WTC11 (cell line): ENCODE measurements at regions not wholly inside any gene's neighbourhood (a gene's known extent, or its start where the extent isn't known, plus 50 kb on each side); places are given as distances from the start of the nearest gene placed in this dataset.

Source experiments
- ATAC-seq: fragments of 200-7000 bp; cut with Tn5 transposase; 2 replicates; pipeline ENCODE4 v1.10.0; 2021; ENCODE audit warnings: mild to moderate bottlenecking, moderate library complexity
- CTCF ChIA-PET: fragments of 300-600 bp; sonication (Branson Sonifier 250); formaldehyde crosslinking; loops from one replicate; lab custom pipeline; 2021; ENCODE audit warnings: antibody characterized with exemption; lab: Charles Lee
- POLR2A ChIA-PET: fragments of 350-600 bp; sonication (Branson Sonifier 250); formaldehyde crosslinking; loops from one replicate; lab custom pipeline; 2021; ENCODE audit warnings: antibody characterized with exemption; lab: Charles Lee
- DNase-seq: peaks from one replicate; pipeline ENCODE4 v3.0.0; 2021; ENCODE audit warnings: low spot score
- H3K27ac Mint-ChIP-seq: 2 replicates; pipeline ENCODE4 v1.8.0; 2021; ENCODE audit warnings: mixed read lengths
- H3K27me3 Mint-ChIP-seq: 2 replicates; pipeline ENCODE4 v1.8.0; 2021; ENCODE audit warnings: low read depth, mild to moderate bottlenecking, moderate library complexity, mixed read lengths
- H3K36me3 Mint-ChIP-seq: 2 replicates; pipeline ENCODE4 v1.8.0; 2021; ENCODE audit warnings: mixed read lengths
- H3K4me1 Mint-ChIP-seq: 2 replicates; pipeline ENCODE4 v1.8.0; 2022; ENCODE audit warnings: mixed read lengths
- H3K4me3 Mint-ChIP-seq: 2 replicates; pipeline ENCODE4 v1.8.0; 2021; ENCODE audit warnings: mild to moderate bottlenecking, moderate library complexity, mixed read lengths
- H3K9me3 Mint-ChIP-seq: 2 replicates; pipeline ENCODE4 v1.8.0; 2021; ENCODE audit warnings: mixed read lengths
- CBFB ChIP-seq: sonication (generic); formaldehyde crosslinking; IDR thresholded peaks from 2 replicates; pipeline ENCODE4 v1.8.1; 2022; ENCODE audit warnings: mild to moderate bottlenecking, low read depth, missing genetic modification reagents
- HMGA2 ChIP-seq: fragments of 250-450 bp; sonication (Bioruptor Pico); IDR thresholded peaks from 2 replicates; pipeline ENCODE4 v1.4.0; 2021; ENCODE audit warnings: mild to moderate bottlenecking, moderate library complexity
- NFYB ChIP-seq: sonication (generic); formaldehyde crosslinking; conservative IDR thresholded peaks from 2 replicates; pipeline ENCODE4 v1.8.0; 2022; ENCODE audit warnings: low read depth, missing genetic modification reagents
- RELA ChIP-seq: sonication (generic); formaldehyde crosslinking; IDR thresholded peaks from 2 replicates; pipeline ENCODE4 v1.8.1; 2022; ENCODE audit warnings: missing genetic modification reagents, mild to moderate bottlenecking, borderline replicate concordance
- TCF7 ChIP-seq: sonication (generic); formaldehyde crosslinking; IDR thresholded peaks from 2 replicates; pipeline ENCODE4 v1.8.0; 2022; ENCODE audit warnings: mild to moderate bottlenecking, low read depth, missing genetic modification reagents, moderate library complexity
- TEAD4 ChIP-seq: sonication (generic); formaldehyde crosslinking; IDR thresholded peaks from 2 replicates; pipeline ENCODE4 v1.8.0; 2022; ENCODE audit warnings: mild to moderate bottlenecking, missing genetic modification reagents
- ZNF396 ChIP-seq: fragments of 250-450 bp; sonication (Bioruptor Pico); IDR thresholded peaks from 2 replicates; pipeline ENCODE4 v1.8.0; 2021; ENCODE audit warnings: mild to moderate bottlenecking, moderate library complexity, borderline replicate concordance
- ZNF416 ChIP-seq: fragments of 250-450 bp; sonication (Bioruptor Pico); IDR thresholded peaks from 2 replicates; pipeline ENCODE4 v1.9.0; 2021; ENCODE audit warnings: mild to moderate bottlenecking, inconsistent platforms
- TF ChIP-seq, protein P1 (sequence below): sonication (generic); formaldehyde crosslinking; IDR thresholded peaks from 2 replicates; pipeline ENCODE4 v1.8.1; 2022; ENCODE audit warnings: low read depth, missing genetic modification reagents, borderline replicate concordance
- TF ChIP-seq, protein P2 (sequence below): sonication (generic); formaldehyde crosslinking; IDR thresholded peaks from 2 replicates; pipeline ENCODE4 v1.8.0; 2022; ENCODE audit warnings: mild to moderate bottlenecking, missing genetic modification reagents
- TF ChIP-seq, protein P3 (sequence below): sonication (generic); formaldehyde crosslinking; conservative IDR thresholded peaks from 2 replicates; pipeline ENCODE4 v1.8.1; 2023; ENCODE audit warnings: mild to moderate bottlenecking, low read depth, missing genetic modification reagents, moderate library complexity
- TF ChIP-seq, protein P4 (sequence below): sonication (generic); formaldehyde crosslinking; IDR thresholded peaks from 2 replicates; pipeline ENCODE4 v1.8.0; 2022; ENCODE audit warnings: missing genetic modification reagents
- TF ChIP-seq, protein P5 (sequence below): sonication (generic); formaldehyde crosslinking; IDR thresholded peaks from 2 replicates; pipeline ENCODE4 v1.8.0; 2022; ENCODE audit warnings: mild to moderate bottlenecking, missing genetic modification reagents
- TF ChIP-seq, protein P6 (sequence below): sonication (generic); formaldehyde crosslinking; IDR thresholded peaks from 2 replicates; pipeline ENCODE4 v1.8.1; 2023; ENCODE audit warnings: mild to moderate bottlenecking, moderate library complexity, missing genetic modification reagents

DNA sequence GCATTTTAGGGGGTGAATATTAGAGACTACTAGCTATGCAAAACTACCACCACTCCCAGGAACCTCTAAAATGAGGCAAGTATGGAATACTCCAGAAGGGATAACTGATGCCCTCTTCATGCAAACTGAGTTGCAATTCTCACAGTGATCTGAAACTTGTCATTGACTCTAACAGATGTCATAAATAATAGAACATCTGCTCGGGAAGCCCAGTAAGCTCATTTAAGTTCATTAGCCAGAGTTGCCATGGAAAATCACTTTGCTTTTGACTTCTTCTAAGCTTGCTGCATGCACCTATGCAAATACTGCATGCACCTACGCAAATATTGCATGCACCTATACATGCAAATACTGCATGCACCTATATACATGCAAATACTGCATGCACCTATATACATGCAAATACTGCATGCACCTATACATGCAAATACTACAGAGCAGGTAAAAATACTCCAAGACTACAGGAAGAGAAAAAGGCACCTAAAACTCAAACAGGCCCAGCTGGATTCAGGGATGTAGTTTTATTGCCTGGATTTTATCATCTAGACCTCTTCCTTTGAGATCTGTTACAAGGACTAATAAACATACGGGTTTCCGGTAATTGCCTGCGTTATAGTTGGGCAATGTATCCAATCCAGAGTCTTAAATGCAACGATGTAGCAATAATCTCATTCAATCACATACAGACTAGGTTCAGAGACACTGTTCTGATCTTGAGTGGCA is 1061.1 kb upstream of the AUTS2 start:
- DNase-seq = no peak
- Mint-ChIP-seq H3K27me3 (no peaks in the 10 kb centered on the region), H3K4me3 (no peak overlapping the region), H3K9me3 (peaks cover 21% of the 10 kb centered on the region), H3K4me1 (peaks cover 8% of the 10 kb centered on the region; the same call in 1 of the 2 replicates), H3K27ac (0 out of 2 replicates have a peak overlapping the region, but pooled peaks have one; percentile 11), H3K36me3 (peaks cover 9% of the 10 kb centered on the region)
- POLR2A ChIA-PET = no interaction called here
- CTCF ChIA-PET = no interaction called here
- no peak for ATAC-seq
- TF ChIP-seq, protein P1, sequence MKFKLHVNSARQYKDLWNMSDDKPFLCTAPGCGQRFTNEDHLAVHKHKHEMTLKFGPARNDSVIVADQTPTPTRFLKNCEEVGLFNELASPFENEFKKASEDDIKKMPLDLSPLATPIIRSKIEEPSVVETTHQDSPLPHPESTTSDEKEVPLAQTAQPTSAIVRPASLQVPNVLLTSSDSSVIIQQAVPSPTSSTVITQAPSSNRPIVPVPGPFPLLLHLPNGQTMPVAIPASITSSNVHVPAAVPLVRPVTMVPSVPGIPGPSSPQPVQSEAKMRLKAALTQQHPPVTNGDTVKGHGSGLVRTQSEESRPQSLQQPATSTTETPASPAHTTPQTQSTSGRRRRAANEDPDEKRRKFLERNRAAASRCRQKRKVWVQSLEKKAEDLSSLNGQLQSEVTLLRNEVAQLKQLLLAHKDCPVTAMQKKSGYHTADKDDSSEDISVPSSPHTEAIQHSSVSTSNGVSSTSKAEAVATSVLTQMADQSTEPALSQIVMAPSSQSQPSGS (CRISPR knock-in tag) = no peak
- no peak for TF ChIP-seq TEAD4 (CRISPR knock-in tag)
- no peak for TF ChIP-seq NFYB
- TF ChIP-seq, protein P2, sequence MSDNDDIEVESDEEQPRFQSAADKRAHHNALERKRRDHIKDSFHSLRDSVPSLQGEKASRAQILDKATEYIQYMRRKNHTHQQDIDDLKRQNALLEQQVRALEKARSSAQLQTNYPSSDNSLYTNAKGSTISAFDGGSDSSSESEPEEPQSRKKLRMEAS (CRISPR knock-in tag) = no peak
- TF ChIP-seq, protein P3, sequence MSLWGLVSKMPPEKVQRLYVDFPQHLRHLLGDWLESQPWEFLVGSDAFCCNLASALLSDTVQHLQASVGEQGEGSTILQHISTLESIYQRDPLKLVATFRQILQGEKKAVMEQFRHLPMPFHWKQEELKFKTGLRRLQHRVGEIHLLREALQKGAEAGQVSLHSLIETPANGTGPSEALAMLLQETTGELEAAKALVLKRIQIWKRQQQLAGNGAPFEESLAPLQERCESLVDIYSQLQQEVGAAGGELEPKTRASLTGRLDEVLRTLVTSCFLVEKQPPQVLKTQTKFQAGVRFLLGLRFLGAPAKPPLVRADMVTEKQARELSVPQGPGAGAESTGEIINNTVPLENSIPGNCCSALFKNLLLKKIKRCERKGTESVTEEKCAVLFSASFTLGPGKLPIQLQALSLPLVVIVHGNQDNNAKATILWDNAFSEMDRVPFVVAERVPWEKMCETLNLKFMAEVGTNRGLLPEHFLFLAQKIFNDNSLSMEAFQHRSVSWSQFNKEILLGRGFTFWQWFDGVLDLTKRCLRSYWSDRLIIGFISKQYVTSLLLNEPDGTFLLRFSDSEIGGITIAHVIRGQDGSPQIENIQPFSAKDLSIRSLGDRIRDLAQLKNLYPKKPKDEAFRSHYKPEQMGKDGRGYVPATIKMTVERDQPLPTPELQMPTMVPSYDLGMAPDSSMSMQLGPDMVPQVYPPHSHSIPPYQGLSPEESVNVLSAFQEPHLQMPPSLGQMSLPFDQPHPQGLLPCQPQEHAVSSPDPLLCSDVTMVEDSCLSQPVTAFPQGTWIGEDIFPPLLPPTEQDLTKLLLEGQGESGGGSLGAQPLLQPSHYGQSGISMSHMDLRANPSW = no peak
- no peak for TF ChIP-seq ZNF396 (CRISPR knock-in tag)
- TF ChIP-seq, protein P4, sequence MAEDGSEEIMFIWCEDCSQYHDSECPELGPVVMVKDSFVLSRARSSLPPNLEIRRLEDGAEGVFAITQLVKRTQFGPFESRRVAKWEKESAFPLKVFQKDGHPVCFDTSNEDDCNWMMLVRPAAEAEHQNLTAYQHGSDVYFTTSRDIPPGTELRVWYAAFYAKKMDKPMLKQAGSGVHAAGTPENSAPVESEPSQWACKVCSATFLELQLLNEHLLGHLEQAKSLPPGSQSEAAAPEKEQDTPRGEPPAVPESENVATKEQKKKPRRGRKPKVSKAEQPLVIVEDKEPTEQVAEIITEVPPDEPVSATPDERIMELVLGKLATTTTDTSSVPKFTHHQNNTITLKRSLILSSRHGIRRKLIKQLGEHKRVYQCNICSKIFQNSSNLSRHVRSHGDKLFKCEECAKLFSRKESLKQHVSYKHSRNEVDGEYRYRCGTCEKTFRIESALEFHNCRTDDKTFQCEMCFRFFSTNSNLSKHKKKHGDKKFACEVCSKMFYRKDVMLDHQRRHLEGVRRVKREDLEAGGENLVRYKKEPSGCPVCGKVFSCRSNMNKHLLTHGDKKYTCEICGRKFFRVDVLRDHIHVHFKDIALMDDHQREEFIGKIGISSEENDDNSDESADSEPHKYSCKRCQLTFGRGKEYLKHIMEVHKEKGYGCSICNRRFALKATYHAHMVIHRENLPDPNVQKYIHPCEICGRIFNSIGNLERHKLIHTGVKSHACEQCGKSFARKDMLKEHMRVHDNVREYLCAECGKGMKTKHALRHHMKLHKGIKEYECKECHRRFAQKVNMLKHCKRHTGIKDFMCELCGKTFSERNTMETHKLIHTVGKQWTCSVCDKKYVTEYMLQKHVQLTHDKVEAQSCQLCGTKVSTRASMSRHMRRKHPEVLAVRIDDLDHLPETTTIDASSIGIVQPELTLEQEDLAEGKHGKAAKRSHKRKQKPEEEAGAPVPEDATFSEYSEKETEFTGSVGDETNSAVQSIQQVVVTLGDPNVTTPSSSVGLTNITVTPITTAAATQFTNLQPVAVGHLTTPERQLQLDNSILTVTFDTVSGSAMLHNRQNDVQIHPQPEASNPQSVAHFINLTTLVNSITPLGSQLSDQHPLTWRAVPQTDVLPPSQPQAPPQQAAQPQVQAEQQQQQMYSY (CRISPR knock-in tag) = no peak
- no peak for TF ChIP-seq TCF7 (CRISPR knock-in tag)
- no peak for TF ChIP-seq CBFB
- no peak for TF ChIP-seq ZNF416 (CRISPR knock-in tag)
- no peak for TF ChIP-seq HMGA2 (CRISPR knock-in tag)

DNA sequence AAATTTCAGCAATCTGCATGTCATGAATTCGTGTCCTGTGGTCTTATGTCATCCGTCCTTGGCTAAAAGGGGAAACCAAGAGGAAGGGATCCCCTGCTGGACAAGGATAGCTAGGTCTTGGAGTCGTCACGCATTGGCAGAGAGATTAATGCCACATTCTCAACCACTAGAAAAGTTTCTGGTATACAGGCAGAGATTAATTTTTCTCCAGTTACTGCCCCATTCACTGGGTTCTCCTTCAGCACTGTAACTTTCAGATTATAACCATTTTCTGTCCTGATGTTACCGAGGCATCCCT is 1060.6 kb upstream of the AUTS2 start:
- peaks cover 9% of the 10 kb centered on the region for H3K36me3 Mint-ChIP-seq

More for the DNA sequence above, 1060.6 kb upstream of the AUTS2 start:
- ATAC-seq (no peak), DNase-seq (no peak)
- H3K27me3 Mint-ChIP-seq = no peaks in the 10 kb centered on the region
- H3K4me1 Mint-ChIP-seq = peaks cover 8% of the 10 kb centered on the region; the same call in 1 of the 2 replicates
- H3K4me3 Mint-ChIP-seq = no peak overlapping the region
- POLR2A ChIA-PET = no interaction called here
- H3K9me3 Mint-ChIP-seq = peaks cover 21% of the 10 kb centered on the region
- CTCF ChIA-PET = no interaction called here
- H3K27ac Mint-ChIP-seq = 0 out of 2 replicates have a peak overlapping the region, but pooled peaks have one; percentile 11
- TF ChIP-seq, protein P5, sequence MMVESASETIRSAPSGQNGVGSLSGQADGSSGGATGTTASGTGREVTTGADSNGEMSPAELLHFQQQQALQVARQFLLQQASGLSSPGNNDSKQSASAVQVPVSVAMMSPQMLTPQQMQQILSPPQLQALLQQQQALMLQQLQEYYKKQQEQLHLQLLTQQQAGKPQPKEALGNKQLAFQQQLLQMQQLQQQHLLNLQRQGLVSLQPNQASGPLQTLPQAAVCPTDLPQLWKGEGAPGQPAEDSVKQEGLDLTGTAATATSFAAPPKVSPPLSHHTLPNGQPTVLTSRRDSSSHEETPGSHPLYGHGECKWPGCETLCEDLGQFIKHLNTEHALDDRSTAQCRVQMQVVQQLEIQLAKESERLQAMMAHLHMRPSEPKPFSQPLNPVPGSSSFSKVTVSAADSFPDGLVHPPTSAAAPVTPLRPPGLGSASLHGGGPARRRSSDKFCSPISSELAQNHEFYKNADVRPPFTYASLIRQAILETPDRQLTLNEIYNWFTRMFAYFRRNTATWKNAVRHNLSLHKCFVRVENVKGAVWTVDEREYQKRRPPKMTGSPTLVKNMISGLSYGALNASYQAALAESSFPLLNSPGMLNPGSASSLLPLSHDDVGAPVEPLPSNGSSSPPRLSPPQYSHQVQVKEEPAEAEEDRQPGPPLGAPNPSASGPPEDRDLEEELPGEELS = no peak
- TF ChIP-seq, protein P1 (CRISPR knock-in tag) = no peak
- TF ChIP-seq, protein P6, sequence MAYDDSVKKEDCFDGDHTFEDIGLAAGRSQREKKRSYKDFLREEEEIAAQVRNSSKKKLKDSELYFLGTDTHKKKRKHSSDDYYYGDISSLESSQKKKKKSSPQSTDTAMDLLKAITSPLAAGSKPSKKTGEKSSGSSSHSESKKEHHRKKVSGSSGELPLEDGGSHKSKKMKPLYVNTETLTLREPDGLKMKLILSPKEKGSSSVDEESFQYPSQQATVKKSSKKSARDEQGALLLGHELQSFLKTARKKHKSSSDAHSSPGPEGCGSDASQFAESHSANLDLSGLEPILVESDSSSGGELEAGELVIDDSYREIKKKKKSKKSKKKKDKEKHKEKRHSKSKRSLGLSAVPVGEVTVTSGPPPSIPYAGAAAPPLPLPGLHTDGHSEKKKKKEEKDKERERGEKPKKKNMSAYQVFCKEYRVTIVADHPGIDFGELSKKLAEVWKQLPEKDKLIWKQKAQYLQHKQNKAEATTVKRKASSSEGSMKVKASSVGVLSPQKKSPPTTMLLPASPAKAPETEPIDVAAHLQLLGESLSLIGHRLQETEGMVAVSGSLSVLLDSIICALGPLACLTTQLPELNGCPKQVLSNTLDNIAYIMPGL (CRISPR knock-in tag) = no peak
- TF ChIP-seq RELA (CRISPR knock-in tag) = no peak
- TF ChIP-seq, all 79 proteins: peak for 0
